ENCODE measurements at regions not wholly inside any gene's neighbourhood (a gene's known extent, or its start where the extent isn't known, plus 50 kb on each side); places are given as distances from the start of the nearest gene placed in this dataset.
"Not testable (repeated sequence)": the region's sequence is repeated elsewhere in the genome, so short reads cannot be mapped to it uniquely, and the experiment has no call there.

DNA sequence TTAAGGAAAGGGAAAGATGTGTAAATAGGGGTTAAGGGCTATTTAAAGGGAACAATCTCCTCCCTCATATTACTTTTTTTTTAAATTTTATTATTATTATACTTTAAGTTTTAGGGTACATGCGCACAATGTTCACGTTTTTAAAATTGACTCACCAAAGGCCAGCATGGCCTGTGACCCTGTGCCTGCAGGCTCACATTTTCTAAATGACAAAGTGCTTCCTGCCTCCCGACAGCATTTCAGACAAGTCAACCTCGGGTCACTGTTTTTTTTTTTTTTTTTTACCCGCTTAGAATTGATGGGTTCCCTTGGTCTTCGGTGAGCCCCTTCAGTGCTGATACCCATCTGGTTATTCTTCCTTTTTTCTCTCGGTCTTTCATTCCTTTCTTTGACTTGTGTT lies 70.4 kb upstream of the SCAF4 start:
- intact Hi-C loops (cut with DNase I; ENCODE audit: low total_unique reads), result no loop called here
- Histone ChIP-seq H3K9me3 (no peaks in the 10 kb centered on the region), H3K36me3 (no peaks in the 10 kb centered on the region), H3K27me3 (peaks cover 8% of the 10 kb centered on the region), H3K4me3 (no peak overlapping the region), H3K4me1 (no peaks in the 10 kb centered on the region), H3K27ac (no peak overlapping the region)
- in situ Hi-C loops (cut with MboI; ENCODE audit: low pct_ligation_motif_present in 1 of 4, low pct_unique_long_range_greater_than_20kb in 1 of 4, low sequenced_read_pairs in 3 of 4), result no loop called here
- 36 to 46% methylated on average over 7 of the region's 7 CpGs for WGBS, 2 donors (ENCODE audit: low coverage in 1 of 2)
- no peak for DNase-seq
- TF ChIP-seq POLR2A (IDR thresholded peaks at IDR 0.05) (no peak), EP300 (IDR thresholded peaks at IDR 0.05; ENCODE audit: low read depth) (no peak), POLR2AphosphoS5 (IDR thresholded peaks at IDR 0.05) (no peak)
- TF ChIP-seq, protein P1, sequence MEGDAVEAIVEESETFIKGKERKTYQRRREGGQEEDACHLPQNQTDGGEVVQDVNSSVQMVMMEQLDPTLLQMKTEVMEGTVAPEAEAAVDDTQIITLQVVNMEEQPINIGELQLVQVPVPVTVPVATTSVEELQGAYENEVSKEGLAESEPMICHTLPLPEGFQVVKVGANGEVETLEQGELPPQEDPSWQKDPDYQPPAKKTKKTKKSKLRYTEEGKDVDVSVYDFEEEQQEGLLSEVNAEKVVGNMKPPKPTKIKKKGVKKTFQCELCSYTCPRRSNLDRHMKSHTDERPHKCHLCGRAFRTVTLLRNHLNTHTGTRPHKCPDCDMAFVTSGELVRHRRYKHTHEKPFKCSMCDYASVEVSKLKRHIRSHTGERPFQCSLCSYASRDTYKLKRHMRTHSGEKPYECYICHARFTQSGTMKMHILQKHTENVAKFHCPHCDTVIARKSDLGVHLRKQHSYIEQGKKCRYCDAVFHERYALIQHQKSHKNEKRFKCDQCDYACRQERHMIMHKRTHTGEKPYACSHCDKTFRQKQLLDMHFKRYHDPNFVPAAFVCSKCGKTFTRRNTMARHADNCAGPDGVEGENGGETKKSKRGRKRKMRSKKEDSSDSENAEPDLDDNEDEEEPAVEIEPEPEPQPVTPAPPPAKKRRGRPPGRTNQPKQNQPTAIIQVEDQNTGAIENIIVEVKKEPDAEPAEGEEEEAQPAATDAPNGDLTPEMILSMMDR (IDR thresholded peaks at IDR 0.05), result no peak

DNA sequence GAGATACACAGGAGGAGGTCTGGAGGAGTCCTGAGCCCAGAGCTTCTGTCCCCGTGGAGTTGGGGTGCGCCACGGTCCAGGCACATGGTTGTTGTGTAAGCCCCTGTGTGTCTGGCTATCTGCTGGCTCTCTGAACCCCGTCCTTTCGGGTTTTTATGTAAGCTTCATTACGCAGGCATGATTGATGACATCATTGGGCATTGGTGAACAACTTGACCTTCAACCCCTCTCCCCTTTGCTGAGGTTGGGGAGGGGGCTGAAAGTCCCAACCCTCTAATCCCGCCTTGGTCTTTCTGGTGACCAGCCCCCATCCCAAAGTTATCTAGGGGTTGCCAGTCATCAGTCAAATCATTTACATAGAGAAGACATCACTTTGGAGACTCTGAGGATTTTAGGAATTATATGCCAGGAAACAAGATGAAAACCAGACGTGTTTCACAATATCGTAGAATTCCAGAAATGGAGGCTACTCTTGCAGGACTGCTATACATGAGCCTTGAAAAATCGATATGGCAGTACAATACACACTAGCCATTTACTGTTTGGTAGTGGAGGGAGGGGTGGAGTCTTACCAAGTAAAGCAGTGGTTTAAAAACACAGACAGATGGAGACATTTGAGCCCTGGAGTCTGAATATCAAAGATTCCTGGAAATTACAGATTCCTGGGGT lies 69.8 kb upstream of the SCAF4 start:
- in situ Hi-C loops (cut with MboI; ENCODE audit: low pct_ligation_motif_present in 1 of 4, low pct_unique_long_range_greater_than_20kb in 1 of 4, low sequenced_read_pairs in 3 of 4) (no loop called here), intact Hi-C loops (cut with DNase I; ENCODE audit: low total_unique reads) (no loop called here)
- DNase-seq, result no peak
- Histone ChIP-seq H3K36me3 (no peaks in the 10 kb centered on the region), H3K4me1 (no peaks in the 10 kb centered on the region), H3K4me3 (no peak overlapping the region), H3K27ac (no peak overlapping the region), H3K9me3 (no peaks in the 10 kb centered on the region), H3K27me3 (peaks cover 8% of the 10 kb centered on the region)
- no peak for TF ChIP-seq POLR2A (IDR thresholded peaks at IDR 0.05)
- TF ChIP-seq, protein P1 (IDR thresholded peaks at IDR 0.05), result no peak
- no peak for TF ChIP-seq EP300 (IDR thresholded peaks at IDR 0.05; ENCODE audit: low read depth)
- no peak for TF ChIP-seq POLR2AphosphoS5 (IDR thresholded peaks at IDR 0.05)
- 55 to 64% methylated on average over 2 to 10 of the region's 10 CpGs for WGBS, 2 donors (ENCODE audit: low coverage in 1 of 2)

DNA sequence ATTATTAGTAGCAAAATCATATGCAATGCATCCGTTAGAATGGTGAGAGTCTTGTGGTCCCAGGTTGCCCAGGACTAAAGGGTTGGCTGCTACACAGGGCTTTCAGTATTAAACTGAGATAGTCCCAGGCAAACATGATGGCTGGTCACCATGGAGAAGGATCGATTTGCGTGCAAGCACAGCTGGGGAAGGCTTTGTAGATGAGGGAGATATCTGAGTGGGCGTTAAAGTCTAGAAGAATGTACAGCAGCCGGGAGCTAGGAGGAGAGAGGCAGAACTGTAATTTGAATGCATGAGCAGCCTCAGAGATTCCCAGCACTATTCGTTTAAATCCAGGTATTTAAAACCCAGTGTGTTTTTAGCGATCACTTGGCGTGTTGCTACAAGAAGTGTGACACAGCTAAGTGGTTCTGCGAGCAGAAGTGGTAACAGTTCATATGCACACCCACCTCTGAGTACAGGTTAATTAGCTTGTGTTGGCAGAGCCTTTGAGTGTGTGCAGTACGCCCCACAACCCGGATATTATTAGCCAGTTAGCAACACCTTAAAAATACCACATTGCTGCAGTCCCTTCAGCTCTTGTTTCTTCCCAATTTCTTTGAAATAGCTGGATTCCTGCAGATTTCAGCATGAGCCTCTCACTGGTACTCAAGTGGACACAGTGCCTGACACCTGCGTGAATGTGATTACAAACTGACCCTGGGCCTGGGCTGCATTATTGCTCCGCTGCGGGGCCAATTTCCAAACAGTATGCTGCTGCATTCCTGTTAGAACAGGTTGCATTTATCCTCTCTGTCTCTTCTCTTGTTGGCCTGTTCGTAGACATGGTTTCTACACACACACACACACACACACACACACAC lies 67.2 kb upstream of the SCAF4 start:
- 57 to 74% methylated on average over 6 to 15 of the region's 15 CpGs for WGBS, 2 donors (ENCODE audit: low coverage in 1 of 2)
- Histone ChIP-seq H3K27me3 (peaks cover 8% of the 10 kb centered on the region), H3K9me3 (no peaks in the 10 kb centered on the region), H3K4me3 (no peak overlapping the region), H3K27ac (no peak overlapping the region), H3K36me3 (no peaks in the 10 kb centered on the region), H3K4me1 (no peaks in the 10 kb centered on the region)
- no peak for DNase-seq
- in situ Hi-C loops (cut with MboI; ENCODE audit: low pct_ligation_motif_present in 1 of 4, low pct_unique_long_range_greater_than_20kb in 1 of 4, low sequenced_read_pairs in 3 of 4), result no loop called here
- intact Hi-C loops (cut with DNase I; ENCODE audit: low total_unique reads), result no loop called here
- TF ChIP-seq POLR2AphosphoS5 (IDR thresholded peaks at IDR 0.05) (no peak), EP300 (IDR thresholded peaks at IDR 0.05; ENCODE audit: low read depth) (no peak), POLR2A (IDR thresholded peaks at IDR 0.05) (no peak)
- TF ChIP-seq, protein P1 (IDR thresholded peaks at IDR 0.05), result no peak

DNA sequence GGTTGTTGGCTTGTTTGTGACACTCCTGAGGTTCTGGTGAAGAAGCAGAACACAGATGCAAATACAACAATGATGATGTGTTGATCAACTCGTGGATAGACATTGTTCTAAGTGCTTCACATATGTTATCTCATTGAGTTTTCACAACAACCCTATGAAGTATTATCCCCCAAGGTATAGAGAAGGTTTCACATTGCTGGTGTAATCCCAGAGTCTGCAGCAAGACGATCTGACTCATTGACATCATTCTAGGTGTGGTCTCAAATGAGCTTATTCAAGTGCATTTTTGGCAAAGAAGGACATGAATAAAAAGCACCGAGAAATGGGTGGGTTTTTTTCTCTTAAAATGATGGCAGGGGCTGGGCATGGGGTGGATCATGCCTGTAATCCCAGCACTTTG lies 64.1 kb upstream of the SCAF4 start:
- Histone ChIP-seq H3K4me1 (no peaks in the 10 kb centered on the region), H3K27ac (no peak overlapping the region), H3K9me3 (no peaks in the 10 kb centered on the region), H3K4me3 (no peak overlapping the region), H3K36me3 (no peaks in the 10 kb centered on the region), H3K27me3 (no peaks in the 10 kb centered on the region)
- no peak for DNase-seq
- 66 to 93% methylated on average over 2 to 3 of the region's 3 CpGs for WGBS, 2 donors (ENCODE audit: low coverage in 1 of 2)
- in situ Hi-C loops (cut with MboI; ENCODE audit: low pct_ligation_motif_present in 1 of 4, low pct_unique_long_range_greater_than_20kb in 1 of 4, low sequenced_read_pairs in 3 of 4) (no loop called here), intact Hi-C loops (cut with DNase I; ENCODE audit: low total_unique reads) (no loop called here)
- TF ChIP-seq, protein P1 (IDR thresholded peaks at IDR 0.05), result no peak
- TF ChIP-seq POLR2A (IDR thresholded peaks at IDR 0.05), result no peak
- no peak for TF ChIP-seq POLR2AphosphoS5 (IDR thresholded peaks at IDR 0.05)
- TF ChIP-seq EP300 (IDR thresholded peaks at IDR 0.05; ENCODE audit: low read depth), result no peak

DNA sequence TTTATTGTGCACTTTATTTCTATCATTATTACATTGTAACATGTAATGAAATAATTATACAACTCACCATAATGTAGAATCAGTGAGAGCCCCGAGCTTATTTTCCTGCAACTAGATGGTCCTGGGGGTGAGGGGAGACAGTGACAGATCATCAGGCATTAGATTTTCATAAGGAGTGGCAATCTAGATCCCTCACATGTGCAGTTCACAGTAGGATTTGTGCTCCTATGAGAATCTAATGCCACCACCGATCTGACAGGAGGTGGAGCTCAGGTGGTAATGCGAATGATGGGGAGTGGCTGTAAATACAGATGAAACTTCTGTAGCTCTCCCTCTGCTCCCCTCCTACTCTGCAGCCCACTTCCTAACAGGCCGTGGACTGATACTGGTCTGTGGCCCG lies 58.5 kb upstream of the SCAF4 start:
- H3K4me3 ChIP-seq; intact Hi-C loops (cut with DNase I; ENCODE audit: low total_unique reads); DNase-seq; H3K36me3 ChIP-seq; H3K27ac ChIP-seq; H3K9me3 ChIP-seq; H3K4me1 ChIP-seq; H3K27me3 ChIP-seq; in situ Hi-C loops (cut with MboI; ENCODE audit: low pct_ligation_motif_present in 1 of 4, low pct_unique_long_range_greater_than_20kb in 1 of 4, low sequenced_read_pairs in 3 of 4): not testable (repeated sequence)
- WGBS, 2 donors (ENCODE audit: low coverage in 1 of 2), result 83 to 86% methylated on average over 1 to 5 of the region's 5 CpGs
